IPS-11a (cell line): ENCODE measurements at regions not wholly inside any gene's neighbourhood (a gene's known extent, or its start where the extent isn't known, plus 50 kb on each side); places are given as distances from the start of the nearest gene placed in this dataset.
"Not testable (repeated sequence)": the region's sequence is repeated elsewhere in the genome, so short reads cannot be mapped to it uniquely, and the experiment has no call there.

Source experiments
- H3K4me3 ChIP-seq: one replicate; pipeline ENCODE4 v1.5.1; 2013; ENCODE audit warnings: low read depth, low read length, control low read depth

GRCh38 chr20:30484009-30484748 is 773.3 kb upstream of the DEFB115 start:
- H3K4me3 ChIP-seq = no peak overlapping the region

- no peak overlapping the region for H3K4me3 ChIP-seq
Observed at GRCh38 chr20:30484749-30485070, 772.8 kb upstream of the DEFB115 start.

GRCh38 chr20:30485331-30486102 is 771.9 kb upstream of the DEFB115 start:
- no peak overlapping the region for H3K4me3 ChIP-seq

GRCh38 chr20:30486103-30486478 is 771.4 kb upstream of the DEFB115 start:
- no peak overlapping the region for H3K4me3 ChIP-seq

- not testable (repeated sequence) for H3K4me3 ChIP-seq
Observed at GRCh38 chr20:30487461-30487860, 770.0 kb upstream of the DEFB115 start.

- no peak overlapping the region for H3K4me3 ChIP-seq
Observed at GRCh38 chr20:30487947-30488926, 769.2 kb upstream of the DEFB115 start.

GRCh38 chr20:30488941-30489613 is 768.4 kb upstream of the DEFB115 start:
- H3K4me3 ChIP-seq = no peak overlapping the region

GRCh38 chr20:30489614-30490003 is 767.9 kb upstream of the DEFB115 start:
- no peak overlapping the region for H3K4me3 ChIP-seq

- no peak overlapping the region for H3K4me3 ChIP-seq
Observed at GRCh38 chr20:30491016-30491415, 766.4 kb upstream of the DEFB115 start.

GRCh38 chr20:30496656-30497055 is 760.8 kb upstream of the DEFB115 start:
- not testable (repeated sequence) for H3K4me3 ChIP-seq

- H3K4me3 ChIP-seq = not testable (repeated sequence)
Observed at GRCh38 chr20:30497191-30497590, 760.3 kb upstream of the DEFB115 start.

GRCh38 chr20:30499123-30499522 is 758.3 kb upstream of the DEFB115 start:
- H3K4me3 ChIP-seq = peak overlapping the region; percentile 17

- not testable (repeated sequence) for H3K4me3 ChIP-seq
Observed at GRCh38 chr20:30499716-30500446, 757.6 kb upstream of the DEFB115 start.

GRCh38 chr20:30500447-30500820 is 757.0 kb upstream of the DEFB115 start:
- H3K4me3 ChIP-seq = not testable (repeated sequence)

- H3K4me3 ChIP-seq = no peak overlapping the region
Observed at GRCh38 chr20:30500829-30501440, 756.5 kb upstream of the DEFB115 start.

- no peak overlapping the region for H3K4me3 ChIP-seq
Observed at GRCh38 chr20:30502670-30503069, 754.8 kb upstream of the DEFB115 start.

- H3K4me3 ChIP-seq = not testable (repeated sequence)
Observed at GRCh38 chr20:30503204-30503603, 754.3 kb upstream of the DEFB115 start.

- H3K4me3 ChIP-seq = no peak overlapping the region
Observed at GRCh38 chr20:30503992-30504570, 753.4 kb upstream of the DEFB115 start.

- H3K4me3 ChIP-seq = no peak overlapping the region
Observed at GRCh38 chr20:30505566-30505965, 751.9 kb upstream of the DEFB115 start.
